ENCODE measurements at regions not wholly inside any gene's neighbourhood (a gene's known extent, or its start where the extent isn't known, plus 50 kb on each side); places are given as distances from the start of the nearest gene placed in this dataset.

GRCh38 chr10:4494551-4494950, 331.5 kb upstream of the AKR1E2 start:
- no peak for TF ChIP-seq ZNF263 (CRISPR knock-in tag; IDR thresholded peaks at IDR 0.05; ENCODE audit: low read depth)
- TF ChIP-seq, protein P1, sequence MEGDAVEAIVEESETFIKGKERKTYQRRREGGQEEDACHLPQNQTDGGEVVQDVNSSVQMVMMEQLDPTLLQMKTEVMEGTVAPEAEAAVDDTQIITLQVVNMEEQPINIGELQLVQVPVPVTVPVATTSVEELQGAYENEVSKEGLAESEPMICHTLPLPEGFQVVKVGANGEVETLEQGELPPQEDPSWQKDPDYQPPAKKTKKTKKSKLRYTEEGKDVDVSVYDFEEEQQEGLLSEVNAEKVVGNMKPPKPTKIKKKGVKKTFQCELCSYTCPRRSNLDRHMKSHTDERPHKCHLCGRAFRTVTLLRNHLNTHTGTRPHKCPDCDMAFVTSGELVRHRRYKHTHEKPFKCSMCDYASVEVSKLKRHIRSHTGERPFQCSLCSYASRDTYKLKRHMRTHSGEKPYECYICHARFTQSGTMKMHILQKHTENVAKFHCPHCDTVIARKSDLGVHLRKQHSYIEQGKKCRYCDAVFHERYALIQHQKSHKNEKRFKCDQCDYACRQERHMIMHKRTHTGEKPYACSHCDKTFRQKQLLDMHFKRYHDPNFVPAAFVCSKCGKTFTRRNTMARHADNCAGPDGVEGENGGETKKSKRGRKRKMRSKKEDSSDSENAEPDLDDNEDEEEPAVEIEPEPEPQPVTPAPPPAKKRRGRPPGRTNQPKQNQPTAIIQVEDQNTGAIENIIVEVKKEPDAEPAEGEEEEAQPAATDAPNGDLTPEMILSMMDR (IDR thresholded peaks at IDR 0.05): no peak
- TF ChIP-seq GABPB1 (CRISPR knock-in tag; IDR thresholded peaks at IDR 0.05): no peak
- TF ChIP-seq SP1 (CRISPR knock-in tag; conservative IDR thresholded peaks at IDR 0.05): no peak
- no peak for TF ChIP-seq ZNF416 (CRISPR knock-in tag; IDR thresholded peaks at IDR 0.05)
- TF ChIP-seq ATF6 (CRISPR knock-in tag; IDR thresholded peaks at IDR 0.05): no peak
- no peak for TF ChIP-seq ATF1 (CRISPR knock-in tag; IDR thresholded peaks at IDR 0.05)
- TF ChIP-seq ESRRA (CRISPR knock-in tag; IDR thresholded peaks at IDR 0.05; ENCODE audit: borderline replicate concordance): no peak
